Lung (tissue), 11 donors: ENCODE measurements at regions not wholly inside any gene's neighbourhood (a gene's known extent, or its start where the extent isn't known, plus 50 kb on each side); places are given as distances from the start of the nearest gene placed in this dataset.
"Not testable (repeated sequence)": the region's sequence is repeated elsewhere in the genome, so short reads cannot be mapped to it uniquely, and the experiment has no call there.

ENCODE experiments used
- ATAC-seq: fragments of 200-7000 bp; cut with Tn5 transposase; one replicate; pipeline ENCODE4 v1.9.1; 2020; ENCODE audit warnings: moderate number of reproducible peaks; ENCODE audit not compliant: insufficient read depth, low FRiP score
- DNase-seq, 3 donors: peaks; one replicate each; pipeline ENCODE4 v3.0.0-alpha.2; 2013 to 2017
- H3K27ac ChIP-seq, 2 donors: one replicate each; pipeline ENCODE4 v1.5.1; 2013; ENCODE audit warnings: mild to moderate bottlenecking in 2 of 2, moderate library complexity in 2 of 2, control low read depth in 1 of 2, inconsistent platforms in 1 of 2, low read depth in 1 of 2, low read length in 1 of 2
- H3K27me3 ChIP-seq, 3 donors: one replicate each; pipeline ENCODE4 v1.5.1; 2013; ENCODE audit warnings: low read length in 2 of 3; ENCODE audit not compliant: control insufficient read depth in 3 of 3, insufficient read depth in 3 of 3
- H3K36me3 ChIP-seq, 4 donors: one replicate each; pipeline ENCODE4 v1.5.1; 2013; ENCODE audit warnings: low read length in 4 of 4, mild to moderate bottlenecking in 1 of 4, moderate library complexity in 1 of 4; ENCODE audit not compliant: control insufficient read depth in 4 of 4, insufficient read depth in 4 of 4
- H3K4me1 ChIP-seq, 5 donors: one replicate each; pipeline ENCODE4 v1.5.1; 2013; ENCODE audit warnings: low read length in 5 of 5, mild to moderate bottlenecking in 2 of 5, moderate library complexity in 1 of 5; ENCODE audit not compliant: control insufficient read depth in 5 of 5, insufficient read depth in 5 of 5
- H3K4me3 ChIP-seq: one replicate; pipeline ENCODE4 v1.5.1; 2013; ENCODE audit warnings: mild to moderate bottlenecking, control low read depth, moderate library complexity
- H3K9ac ChIP-seq, 2 donors: one replicate each; pipeline ENCODE4 v1.5.1; 2013; ENCODE audit warnings: low read length in 2 of 2, control low read depth in 1 of 2; ENCODE audit not compliant: insufficient read depth in 1 of 2
- H3K9me3 ChIP-seq, 4 donors: one replicate each; pipeline ENCODE4 v1.5.1; 2013; ENCODE audit warnings: low read length in 3 of 4, mild to moderate bottlenecking in 1 of 4, moderate library complexity in 1 of 4; ENCODE audit not compliant: control insufficient read depth in 4 of 4, insufficient read depth in 3 of 4
- CTCF ChIP-seq: IDR thresholded peaks from 2 replicates; pipeline ENCODE4 v1.5.1; 2012; ENCODE audit warnings: mild to moderate bottlenecking; ENCODE audit errors: control extremely low read depth, extremely low read depth
- WGBS, 2 donors: extraction: QIAGEN DNeasy Blood & Tissue Kit; methylation state at CpG; one replicate each; pipeline ENCODE4 v1.1.7; 2013; 5-methylcytosine and 5-hydroxymethylcytosine counted together
- donor health status: control.
- donor health status: control.
- donor health status: Bipolar disorder and iron deficiency.
- donor health status: healthy.
- donor health status: DM: yes; HTN: yes; CAD: no.

DNA sequence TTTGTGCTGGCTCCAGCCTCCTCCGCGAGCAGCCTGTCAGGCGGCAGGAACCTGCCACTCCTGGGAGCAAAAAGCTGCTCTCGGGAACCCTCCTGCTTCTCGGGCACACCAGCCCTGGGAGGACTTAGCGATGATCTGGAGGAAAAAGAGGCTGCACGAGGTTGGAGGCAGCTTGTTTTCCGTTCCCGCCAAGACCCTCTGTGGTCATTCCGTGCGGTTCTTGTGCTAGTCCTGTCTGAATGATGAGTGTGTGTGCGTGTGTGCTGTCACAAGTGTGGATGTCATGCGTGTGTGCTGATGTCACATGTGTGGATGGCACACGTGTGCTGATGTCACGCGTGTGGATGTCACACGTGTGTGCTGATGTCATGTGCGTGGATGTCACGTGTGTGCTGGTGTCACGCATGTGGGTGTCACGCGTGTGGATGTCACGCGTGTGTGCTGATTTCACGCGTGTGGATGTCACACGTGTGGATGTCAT, 150.0 kb downstream of the NPIPB11 start:
- Histone ChIP-seq H3K9me3 (peaks cover 0 to 4% (median 0%) of the 10 kb centered on the region in 4 donors), H3K27ac (no peak overlapping the region), H3K36me3 (peaks cover 0 to 3% (median 0%) of the 10 kb centered on the region in 4 donors), H3K4me1 (peaks cover 0 to 19% (median 3%) of the 10 kb centered on the region in 5 donors), H3K4me3 (no peak overlapping the region), H3K9ac (no peak overlapping the region), H3K27me3 (no peaks in the 10 kb centered on the region)
- ATAC-seq (no peak), DNase-seq (peak in 1 of 3 donors; percentile 21)
- TF ChIP-seq CTCF, result no peak
- 90 to 92% methylated on average over 27 of the region's 27 CpGs for WGBS, 2 donors

DNA sequence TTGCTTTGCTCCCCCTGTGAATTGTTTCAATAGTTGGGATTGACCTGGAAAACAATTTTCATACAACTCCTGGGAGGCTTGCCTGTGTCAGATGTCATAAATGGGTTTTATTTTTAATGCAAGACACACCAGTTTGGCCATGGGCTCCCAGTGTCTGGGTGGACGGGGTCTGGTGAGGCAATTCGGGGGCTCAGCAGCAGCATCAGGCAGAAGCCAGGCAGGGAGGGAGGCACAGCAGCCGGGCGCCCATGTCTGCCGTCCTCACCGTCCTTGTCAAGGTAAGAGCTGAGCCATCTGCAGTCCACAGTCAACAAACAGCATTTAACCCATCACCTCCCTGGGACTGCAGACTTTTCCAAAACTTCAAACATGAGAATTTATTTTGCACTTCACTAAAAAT, 150.6 kb downstream of the NPIPB11 start:
- DNase-seq, ATAC-seq, H3K36me3 ChIP-seq, H3K4me3 ChIP-seq, H3K9ac ChIP-seq, H3K27me3 ChIP-seq, H3K27ac ChIP-seq, H3K9me3 ChIP-seq: not testable (repeated sequence)
- H3K4me1 ChIP-seq, result peaks cover 0 to 19% (median 3%) of the 10 kb centered on the region in 5 donors
- 70 to 91% methylated on average over 6 of the region's 6 CpGs for WGBS, 2 donors

DNA sequence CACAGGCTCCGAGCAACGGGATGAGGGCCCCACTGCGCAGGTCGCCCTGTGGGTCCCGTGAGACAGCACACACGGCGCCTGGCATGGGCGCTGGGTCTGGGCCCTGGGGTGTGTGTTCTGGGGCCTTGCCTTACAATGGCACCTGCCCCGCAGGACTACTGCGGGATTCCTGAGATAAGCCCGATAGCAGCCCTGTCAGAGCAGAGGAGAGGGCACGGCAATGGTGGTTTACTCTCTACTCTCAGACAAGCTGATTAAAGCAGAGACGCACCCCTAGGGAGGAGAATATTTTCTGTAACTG, 151.1 kb downstream of the NPIPB11 start:
- not testable (repeated sequence) for H3K27ac ChIP-seq

GRCh38 chr16:29254676-29255495, 151.6 kb downstream of the NPIPB11 start:
- 84 to 95% methylated on average over 31 to 33 of the region's 33 CpGs for WGBS, 2 donors
- Histone ChIP-seq H3K4me3 (no peak overlapping the region), H3K4me1 (peaks cover 0 to 23% (median 5%) of the 10 kb centered on the region in 5 donors), H3K27ac (no peak overlapping the region), H3K9ac (no peak overlapping the region), H3K9me3 (peaks cover 0 to 4% (median 0%) of the 10 kb centered on the region in 4 donors), H3K27me3 (no peaks in the 10 kb centered on the region), H3K36me3 (peaks cover 0 to 3% (median 0%) of the 10 kb centered on the region in 4 donors)
- DNase-seq, result peak in 1 of 3 donors; percentile 41
- TF ChIP-seq CTCF, result no peak
- ATAC-seq, result no peak

More for the DNA sequence above, 151.1 kb downstream of the NPIPB11 start:
- not testable (repeated sequence) for H3K9ac ChIP-seq, DNase-seq, H3K9me3 ChIP-seq, ATAC-seq, H3K36me3 ChIP-seq, H3K27me3 ChIP-seq, H3K4me3 ChIP-seq
- peaks cover 0 to 23% (median 5%) of the 10 kb centered on the region in 5 donors for H3K4me1 ChIP-seq
- WGBS, 2 donors, result 83 to 90% methylated on average over 5 to 13 of the region's 13 CpGs

GRCh38 chr16:29253716-29254590, 152.6 kb downstream of the NPIPB11 start:
- not testable (repeated sequence) for H3K4me3 ChIP-seq, H3K27ac ChIP-seq, DNase-seq, ATAC-seq, H3K9me3 ChIP-seq, H3K27me3 ChIP-seq, H3K36me3 ChIP-seq, H3K9ac ChIP-seq
- 80 to 86% methylated on average over 35 of the region's 35 CpGs for WGBS, 2 donors
- peaks cover 0 to 18% (median 5%) of the 10 kb centered on the region in 5 donors for H3K4me1 ChIP-seq

DNA sequence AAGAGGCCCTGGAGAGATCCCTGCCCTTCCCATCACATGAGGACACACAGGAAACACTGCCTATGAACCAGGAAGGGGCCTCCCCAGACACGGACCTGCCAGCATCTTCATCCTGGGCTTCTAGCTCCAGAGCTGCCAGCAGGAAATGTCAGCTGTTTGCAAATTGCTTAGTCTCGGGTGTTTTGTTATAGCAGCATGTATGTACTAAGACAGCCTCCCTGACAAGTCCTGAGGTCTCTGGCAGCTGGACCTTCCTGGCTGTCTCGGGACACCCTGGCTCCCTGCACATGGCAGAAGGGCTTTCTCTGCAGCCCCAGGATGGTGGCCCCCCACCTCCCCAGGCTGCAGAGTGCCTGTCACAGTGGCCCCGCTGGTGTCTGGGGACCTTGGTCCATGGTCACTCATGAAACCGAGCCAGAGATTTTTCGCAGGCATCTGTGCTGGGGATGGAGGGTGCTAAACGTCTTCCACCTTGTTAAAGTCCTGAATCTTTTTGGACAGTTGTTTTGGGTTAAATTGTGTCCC, 153.4 kb downstream of the NPIPB11 start:
- H3K27me3 ChIP-seq, H3K9ac ChIP-seq, H3K4me3 ChIP-seq, ATAC-seq, H3K36me3 ChIP-seq, H3K9me3 ChIP-seq, H3K27ac ChIP-seq, DNase-seq: not testable (repeated sequence)
- WGBS, 2 donors, result 83 to 98% methylated on average over 7 of the region's 7 CpGs
- H3K4me1 ChIP-seq, result peaks cover 5 to 18% (median 8%) of the 10 kb centered on the region in 5 donors
